Stimulated activated CD4-positive, alpha-beta T cell treated with anti-CD3 and anti-CD28 coated beads, TNF-alpha, amount 100 ng/mL, for 24 hours (primary cell): ENCODE measurements at regions not wholly inside any gene's neighbourhood (a gene's known extent, or its start where the extent isn't known, plus 50 kb on each side); places are given as distances from the start of the nearest gene placed in this dataset.

Source experiments
- DNase-seq, 3 experiments: peaks; one replicate each; pipeline ENCODE4 v3.0.0-alpha.2; 2020; ENCODE audit warnings: low read depth in 3 of 3

DNA sequence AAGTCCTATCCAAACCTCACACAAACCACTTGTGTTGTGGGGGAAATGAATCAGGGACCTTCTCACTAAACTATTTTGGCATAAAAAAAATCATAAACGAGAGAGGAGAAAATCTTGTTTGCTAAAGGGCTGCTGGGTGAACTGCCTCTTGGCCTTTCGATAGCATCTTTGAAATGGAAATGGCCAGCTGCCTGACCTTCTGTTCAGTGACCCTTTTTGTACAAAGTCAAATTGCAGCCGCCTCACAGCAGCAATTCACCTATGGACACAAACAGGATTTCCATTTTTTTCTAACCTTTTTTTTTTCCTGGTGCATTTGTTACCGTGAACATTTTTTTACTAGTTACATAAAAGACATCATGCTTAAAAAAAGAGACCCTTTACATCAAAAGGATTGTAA, 89.0 kb upstream of the ONECUT1 start:
- DNase-seq, result no peak

- no peak for DNase-seq
These were observed 87.0 kb upstream of the ONECUT1 start for GRCh38 chr15:52876991-52877663.

GRCh38 chr15:52872036-52872818, 82.1 kb upstream of the ONECUT1 start:
- no peak for DNase-seq

DNA sequence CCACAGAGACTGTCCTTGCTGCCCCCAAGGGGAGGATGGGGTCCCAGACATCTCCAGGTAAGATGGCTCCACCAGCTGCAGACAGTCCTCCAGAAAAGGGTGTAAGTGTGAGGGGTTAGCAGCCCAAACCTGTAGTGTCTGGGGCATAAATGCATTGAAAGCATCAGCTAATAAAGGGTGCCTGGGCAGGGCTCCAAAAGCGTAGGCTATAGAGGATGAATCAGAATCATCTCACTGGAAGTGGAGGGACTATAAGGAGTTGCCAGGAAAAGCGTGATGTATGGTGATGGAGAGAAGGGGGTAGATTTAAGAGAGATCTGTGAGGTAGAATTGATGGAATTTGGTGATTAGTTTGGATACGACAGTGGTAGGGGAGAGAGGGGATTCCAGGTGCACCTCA, 79.9 kb upstream of the ONECUT1 start:
- no peak for DNase-seq

GRCh38 chr15:52866698-52867097, 76.6 kb upstream of the ONECUT1 start:
- no peak for DNase-seq

DNA sequence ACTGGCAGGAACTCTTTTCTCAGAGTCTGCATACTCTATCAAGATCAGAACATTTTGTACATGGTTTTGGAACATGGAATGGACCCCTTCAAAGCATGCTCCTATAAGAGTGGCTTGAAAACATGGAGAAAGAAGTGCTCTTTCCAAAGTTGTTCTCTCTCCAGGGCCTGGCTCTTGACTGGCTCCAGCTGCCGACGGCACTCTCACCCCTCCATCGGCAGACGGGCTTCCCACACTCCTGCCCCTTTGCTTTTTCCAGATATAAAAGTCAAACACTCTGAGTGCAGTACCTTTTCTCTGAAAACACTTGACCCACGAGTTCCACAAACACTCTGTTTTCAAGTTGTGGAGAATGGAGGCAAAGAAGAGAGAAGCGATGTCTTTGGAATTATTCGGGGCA, 72.5 kb upstream of the ONECUT1 start:
- DNase-seq, result no peak

GRCh38 chr15:52858782-52859176, 68.6 kb upstream of the ONECUT1 start:
- DNase-seq, result no peak

GRCh38 chr15:52857937-52858781, 68.0 kb upstream of the ONECUT1 start:
- no peak for DNase-seq

GRCh38 chr15:52857471-52857870, 67.3 kb upstream of the ONECUT1 start:
- no peak for DNase-seq

GRCh38 chr15:52856286-52856685, 66.2 kb upstream of the ONECUT1 start:
- no peak for DNase-seq

DNA sequence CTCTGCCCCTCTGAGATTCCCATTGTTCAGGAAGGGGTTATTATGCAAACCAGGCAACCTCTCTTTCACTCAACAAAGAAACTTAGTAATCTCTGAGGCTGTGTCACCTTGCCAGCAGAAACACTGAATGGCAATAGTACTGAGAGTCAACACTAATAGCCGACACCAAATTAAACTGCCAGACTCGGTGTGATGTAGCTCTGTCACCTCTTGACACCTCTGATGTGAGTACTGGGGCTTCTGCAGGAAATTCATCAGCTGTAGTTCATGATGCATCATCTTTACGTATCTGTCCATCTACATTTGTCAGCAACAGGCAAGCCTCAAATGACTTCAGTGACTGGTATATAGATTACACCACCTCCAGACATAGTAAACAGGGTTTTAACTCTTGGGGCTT, 65.0 kb upstream of the ONECUT1 start:
- no peak for DNase-seq

GRCh38 chr15:52844823-52845222, 54.7 kb upstream of the ONECUT1 start:
- no peak for DNase-seq
